ENCODE measurements at regions not wholly inside any gene's neighbourhood (a gene's known extent, or its start where the extent isn't known, plus 50 kb on each side); places are given as distances from the start of the nearest gene placed in this dataset.

DNA sequence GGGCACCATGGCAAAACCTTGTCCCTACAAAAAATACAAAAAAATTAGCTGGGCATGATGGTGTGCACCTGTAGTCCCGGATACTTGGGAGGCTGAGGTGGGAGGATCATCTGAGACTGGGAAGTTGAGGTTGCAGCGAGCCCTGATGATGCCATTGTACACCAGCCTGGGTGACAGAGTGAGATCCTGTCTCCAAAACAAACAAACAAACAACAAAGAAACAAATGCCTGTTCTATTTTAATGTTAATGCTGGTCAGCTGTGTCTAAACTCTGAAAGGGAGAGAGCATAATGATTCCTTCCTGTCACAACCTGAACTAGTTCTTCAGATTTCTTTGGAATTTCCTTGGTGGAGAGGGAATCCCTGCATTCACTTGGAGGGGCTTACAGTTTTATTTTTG is 413.0 kb upstream of the TBL1XR1 start:
- Histone ChIP-seq H3K27ac (ENCODE audit: insufficient read depth, low read depth, low read length) (no peak overlapping the region), H4K20me1 (replicated peaks; ENCODE audit: control insufficient read depth, extremely low read depth, insufficient read depth, low read length) (no peaks in the 10 kb centered on the region), H3K9ac (replicated peaks; ENCODE audit: extremely low read depth, insufficient read depth, low read length) (no peak overlapping the region), H3K4me2 (ENCODE audit: insufficient read depth, low read length) (no peak overlapping the region), H3K9me1 (replicated peaks; ENCODE audit: control insufficient read depth, extremely low read depth, insufficient read depth, low read length) (no peaks in the 10 kb centered on the region), H3K79me2 (ENCODE audit: control insufficient read depth, insufficient read depth, low read length) (no peaks in the 10 kb centered on the region), H3K4me3 (replicated peaks in 1 of 3; ENCODE audit: insufficient read depth in 1 of 3, low read depth in 1 of 3, low read length in 3 of 3) (no peak overlapping the region), H2AFZ (ENCODE audit: low read depth, low read length) (no peak overlapping the region), H3K36me3 (ENCODE audit: control insufficient read depth in 2 of 2, extremely low read depth in 1 of 2, insufficient read depth in 2 of 2, low read length in 2 of 2) (no peaks in the 10 kb centered on the region), H3K9me3 (replicated peaks; ENCODE audit: control insufficient read depth, insufficient read depth, low read length) (no peaks in the 10 kb centered on the region), H3K4me1 (ENCODE audit: control insufficient read depth, extremely low read depth, insufficient read depth, low read length) (peaks cover 9% of the 10 kb centered on the region), H3K27me3 (ENCODE audit: control insufficient read depth in 2 of 2, insufficient read depth in 2 of 2, low read length in 2 of 2) (no peaks in the 10 kb centered on the region)
- intact Hi-C loops (cut with micrococcal nuclease) (loop anchor here (10.0 kb wide), 2 partner anchors 475 to 715 kb away; no protein-coding TSS in a partner anchor), dilution Hi-C loops (cut with MboI; ENCODE audit: extremely low pct_ligation_motif_present, low sequenced_read_pairs) (no loop called here)
- FAIRE-seq (no peak), DNase-seq (ENCODE audit: low read depth, low spot score) (no peak)
- ChIA-PET CTCF (interaction anchor here (1.4 kb wide), 1 partner anchor 20 kb away, joined by 5 read pairs; no protein-coding TSS in a partner anchor), POLR2A (no interaction called here)
- TF ChIP-seq, protein P1, sequence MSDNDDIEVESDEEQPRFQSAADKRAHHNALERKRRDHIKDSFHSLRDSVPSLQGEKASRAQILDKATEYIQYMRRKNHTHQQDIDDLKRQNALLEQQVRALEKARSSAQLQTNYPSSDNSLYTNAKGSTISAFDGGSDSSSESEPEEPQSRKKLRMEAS (IDR thresholded peaks at IDR 0.05; ENCODE audit: insufficient read depth, insufficient read length) = no peak
- TF ChIP-seq, protein P2, sequence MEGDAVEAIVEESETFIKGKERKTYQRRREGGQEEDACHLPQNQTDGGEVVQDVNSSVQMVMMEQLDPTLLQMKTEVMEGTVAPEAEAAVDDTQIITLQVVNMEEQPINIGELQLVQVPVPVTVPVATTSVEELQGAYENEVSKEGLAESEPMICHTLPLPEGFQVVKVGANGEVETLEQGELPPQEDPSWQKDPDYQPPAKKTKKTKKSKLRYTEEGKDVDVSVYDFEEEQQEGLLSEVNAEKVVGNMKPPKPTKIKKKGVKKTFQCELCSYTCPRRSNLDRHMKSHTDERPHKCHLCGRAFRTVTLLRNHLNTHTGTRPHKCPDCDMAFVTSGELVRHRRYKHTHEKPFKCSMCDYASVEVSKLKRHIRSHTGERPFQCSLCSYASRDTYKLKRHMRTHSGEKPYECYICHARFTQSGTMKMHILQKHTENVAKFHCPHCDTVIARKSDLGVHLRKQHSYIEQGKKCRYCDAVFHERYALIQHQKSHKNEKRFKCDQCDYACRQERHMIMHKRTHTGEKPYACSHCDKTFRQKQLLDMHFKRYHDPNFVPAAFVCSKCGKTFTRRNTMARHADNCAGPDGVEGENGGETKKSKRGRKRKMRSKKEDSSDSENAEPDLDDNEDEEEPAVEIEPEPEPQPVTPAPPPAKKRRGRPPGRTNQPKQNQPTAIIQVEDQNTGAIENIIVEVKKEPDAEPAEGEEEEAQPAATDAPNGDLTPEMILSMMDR (IDR thresholded peaks at IDR 0.05; ENCODE audit: extremely low read depth in 1 of 2, insufficient read depth in 1 of 2, low read depth in 1 of 2, low read length in 2 of 2) = no peak
- TF ChIP-seq FOS (IDR thresholded peaks at IDR 0.05; ENCODE audit: borderline replicate concordance, insufficient read depth, low read length) (no peak), GATA2 (IDR thresholded peaks at IDR 0.05; ENCODE audit: insufficient read depth, insufficient read length, low read depth, low read length) (no peak), JUN (IDR thresholded peaks at IDR 0.05; ENCODE audit: borderline replicate concordance, insufficient read depth, insufficient read length, low read depth) (no peak), MYC (IDR thresholded peaks at IDR 0.05; ENCODE audit: low read depth, low read length) (no peak), EZH2 (IDR thresholded peaks at IDR 0.05; ENCODE audit: borderline replicate concordance, low read depth, low read length, severe bottlenecking) (no peak), POLR2AphosphoS5 (IDR thresholded peaks at IDR 0.05; ENCODE audit: insufficient read depth, low read depth, low read length) (no peak), POLR2A (IDR thresholded peaks at IDR 0.05; ENCODE audit: low read depth, low read length) (no peak)
- no TSS peak for BruUV-seq (replicated peaks)
